ENCODE measurements at regions not wholly inside any gene's neighbourhood (a gene's known extent, or its start where the extent isn't known, plus 50 kb on each side); places are given as distances from the start of the nearest gene placed in this dataset.

DNA sequence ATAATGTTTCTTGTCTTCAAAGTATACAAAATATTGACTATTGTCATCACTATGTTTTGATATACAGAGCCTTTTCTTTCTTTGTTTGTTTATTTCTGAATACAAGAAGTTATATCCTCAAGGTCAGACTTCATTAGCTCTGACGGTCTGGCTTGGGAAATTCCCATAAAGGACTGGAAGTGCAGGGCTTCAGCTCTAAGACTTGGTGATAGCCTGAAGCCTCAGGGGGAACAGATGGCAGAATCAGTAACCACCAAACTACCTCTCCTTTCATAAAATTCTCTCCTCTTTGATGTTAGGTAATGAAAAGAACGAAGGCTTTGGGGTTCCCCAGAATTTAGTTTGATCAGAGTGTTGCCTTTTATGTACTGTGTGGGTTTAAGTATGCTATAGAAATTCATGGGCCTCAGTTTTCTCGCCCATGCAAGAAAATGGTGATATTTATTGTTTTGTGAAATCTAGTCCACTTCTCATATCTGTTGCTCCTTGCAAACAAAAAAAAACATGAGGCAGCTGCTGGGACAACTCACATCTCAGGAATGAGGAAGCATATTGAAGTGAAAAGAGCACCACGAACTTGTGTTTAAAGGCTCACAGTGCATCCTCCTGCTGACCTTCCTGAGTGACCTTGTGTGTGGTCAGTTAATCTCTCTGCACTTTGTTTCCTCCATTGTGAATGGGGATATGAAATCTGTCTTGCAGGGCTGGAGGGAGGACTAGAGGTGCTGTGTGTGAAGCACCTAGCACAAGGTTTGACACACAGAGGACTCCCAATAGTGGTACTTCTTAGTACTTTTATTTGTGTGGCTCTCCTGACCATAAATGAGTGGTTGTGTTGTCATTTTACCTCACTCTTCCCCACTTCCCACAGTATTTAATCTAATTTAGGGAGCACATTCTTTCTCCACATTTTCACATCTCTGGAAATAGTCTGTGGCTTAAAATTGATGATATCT is 569.8 kb upstream of the IL12A start:
- Histone ChIP-seq H3K27ac (ENCODE audit: insufficient read depth, low read length) (no peak overlapping the region), H3K4me1 (ENCODE audit: control insufficient read depth, extremely low read depth, insufficient read depth, low read length) (no peaks in the 10 kb centered on the region), H3K79me2 (ENCODE audit: control insufficient read depth, insufficient read depth, low read length) (no peaks in the 10 kb centered on the region), H4K20me1 (ENCODE audit: control insufficient read depth, extremely low read depth, insufficient read depth, low read length) (no peaks in the 10 kb centered on the region), H3K9me3 (ENCODE audit: control insufficient read depth, insufficient read depth, low read depth, low read length) (no peaks in the 10 kb centered on the region), H3K27me3 (ENCODE audit: control insufficient read depth, insufficient read depth, low read length) (no peaks in the 10 kb centered on the region), H3K9ac (ENCODE audit: insufficient read depth, low read length) (no peak overlapping the region), H2AFZ (ENCODE audit: low read length) (no peak overlapping the region), H3K4me2 (ENCODE audit: extremely low read depth, insufficient read depth, low read length) (no peak overlapping the region), H3K36me3 (ENCODE audit: control insufficient read depth, insufficient read depth, low read length) (no peaks in the 10 kb centered on the region), H3K4me3 (replicated peaks in 1 of 4; ENCODE audit: control extremely low read depth in 1 of 4, insufficient read depth in 1 of 4, low read depth in 3 of 4, low read length in 4 of 4) (no peak overlapping the region)
- peak; percentile 7 to 70 for DNase-seq (ENCODE audit: low read depth in 2 of 2)
- TF ChIP-seq, protein P1, sequence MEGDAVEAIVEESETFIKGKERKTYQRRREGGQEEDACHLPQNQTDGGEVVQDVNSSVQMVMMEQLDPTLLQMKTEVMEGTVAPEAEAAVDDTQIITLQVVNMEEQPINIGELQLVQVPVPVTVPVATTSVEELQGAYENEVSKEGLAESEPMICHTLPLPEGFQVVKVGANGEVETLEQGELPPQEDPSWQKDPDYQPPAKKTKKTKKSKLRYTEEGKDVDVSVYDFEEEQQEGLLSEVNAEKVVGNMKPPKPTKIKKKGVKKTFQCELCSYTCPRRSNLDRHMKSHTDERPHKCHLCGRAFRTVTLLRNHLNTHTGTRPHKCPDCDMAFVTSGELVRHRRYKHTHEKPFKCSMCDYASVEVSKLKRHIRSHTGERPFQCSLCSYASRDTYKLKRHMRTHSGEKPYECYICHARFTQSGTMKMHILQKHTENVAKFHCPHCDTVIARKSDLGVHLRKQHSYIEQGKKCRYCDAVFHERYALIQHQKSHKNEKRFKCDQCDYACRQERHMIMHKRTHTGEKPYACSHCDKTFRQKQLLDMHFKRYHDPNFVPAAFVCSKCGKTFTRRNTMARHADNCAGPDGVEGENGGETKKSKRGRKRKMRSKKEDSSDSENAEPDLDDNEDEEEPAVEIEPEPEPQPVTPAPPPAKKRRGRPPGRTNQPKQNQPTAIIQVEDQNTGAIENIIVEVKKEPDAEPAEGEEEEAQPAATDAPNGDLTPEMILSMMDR (conservative IDR thresholded peaks at IDR 0.05 in 1 of 2, IDR thresholded peaks at IDR 0.05 in 1 of 2; ENCODE audit: low read depth in 1 of 2, low read length in 2 of 2), result no peak
- no peak for TF ChIP-seq EZH2 (IDR thresholded peaks at IDR 0.05; ENCODE audit: low read length, missing control alignments)

GRCh38 chr3:159429702-159430101 is 558.9 kb upstream of the IL12A start:
- H3K9me3 ChIP-seq (ENCODE audit: control insufficient read depth, insufficient read depth, low read depth, low read length), result no peaks in the 10 kb centered on the region
- no peak overlapping the region for H3K4me2 ChIP-seq (ENCODE audit: extremely low read depth, insufficient read depth, low read length)
- no peaks in the 10 kb centered on the region for H3K79me2 ChIP-seq (ENCODE audit: control insufficient read depth, insufficient read depth, low read length)
- H3K27ac ChIP-seq (ENCODE audit: insufficient read depth, low read length), result no peak overlapping the region
- H3K4me1 ChIP-seq (ENCODE audit: control insufficient read depth, extremely low read depth, insufficient read depth, low read length), result no peaks in the 10 kb centered on the region
- TF ChIP-seq, protein P1 (conservative IDR thresholded peaks at IDR 0.05 in 1 of 2, IDR thresholded peaks at IDR 0.05 in 1 of 2; ENCODE audit: low read depth in 1 of 2, low read length in 2 of 2), result no peak
- H3K4me3 ChIP-seq (replicated peaks in 1 of 4; ENCODE audit: control extremely low read depth in 1 of 4, insufficient read depth in 1 of 4, low read depth in 3 of 4, low read length in 4 of 4), result no peak overlapping the region
- H3K36me3 ChIP-seq (ENCODE audit: control insufficient read depth, insufficient read depth, low read length), result no peaks in the 10 kb centered on the region
- no peak overlapping the region for H2AFZ ChIP-seq (ENCODE audit: low read length)
- H3K27me3 ChIP-seq (ENCODE audit: control insufficient read depth, insufficient read depth, low read length), result peaks cover 5% of the 10 kb centered on the region
- H3K9ac ChIP-seq (ENCODE audit: insufficient read depth, low read length), result no peak overlapping the region
- H4K20me1 ChIP-seq (ENCODE audit: control insufficient read depth, extremely low read depth, insufficient read depth, low read length), result no peaks in the 10 kb centered on the region
- no peak for DNase-seq (ENCODE audit: low read depth in 2 of 2)

DNA sequence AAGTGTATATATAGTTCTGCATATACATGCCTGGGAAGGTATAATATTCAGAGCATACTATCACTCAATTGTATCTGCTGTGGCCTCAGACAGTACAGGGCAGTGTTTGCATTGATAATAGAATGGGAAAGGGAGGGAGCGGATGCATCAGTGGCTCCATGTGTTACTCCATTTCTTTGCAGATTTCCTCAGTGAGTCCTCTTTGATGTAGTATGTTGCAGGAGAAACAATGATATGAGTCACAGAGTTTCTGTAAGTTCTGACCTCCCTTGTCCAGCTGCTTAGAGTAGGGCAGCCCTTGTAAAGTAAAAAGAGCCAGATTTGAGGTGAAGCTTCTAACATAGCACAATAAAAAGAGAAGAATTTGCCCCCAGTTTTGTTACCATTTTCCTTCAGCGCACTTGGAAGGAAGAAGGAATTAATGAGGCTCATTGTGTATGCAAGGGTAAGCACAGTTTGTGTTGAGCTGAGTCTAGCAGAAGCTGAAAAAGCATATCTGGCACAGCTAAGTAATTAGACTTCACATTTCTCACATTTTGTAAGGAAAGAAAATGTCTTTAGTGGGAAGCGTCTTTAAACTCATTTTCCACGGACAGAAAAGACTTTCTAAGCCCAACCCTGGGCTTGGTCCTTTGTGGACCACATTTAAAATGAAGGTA is 555.8 kb upstream of the IL12A start:
- DNase-seq (ENCODE audit: low read depth in 2 of 2), result peak in 1 of 2 donors; percentile 74
- no peak overlapping the region for H3K4me2 ChIP-seq (ENCODE audit: extremely low read depth, insufficient read depth, low read length)

More for the DNA sequence above, 555.8 kb upstream of the IL12A start:
- H3K4me1 ChIP-seq (ENCODE audit: control insufficient read depth, extremely low read depth, insufficient read depth, low read length), result no peaks in the 10 kb centered on the region
- no peak overlapping the region for H3K27ac ChIP-seq (ENCODE audit: insufficient read depth, low read length)
- no peak overlapping the region for H2AFZ ChIP-seq (ENCODE audit: low read length)
- H4K20me1 ChIP-seq (ENCODE audit: control insufficient read depth, extremely low read depth, insufficient read depth, low read length), result no peaks in the 10 kb centered on the region
- H3K9ac ChIP-seq (ENCODE audit: insufficient read depth, low read length), result no peak overlapping the region
- H3K79me2 ChIP-seq (ENCODE audit: control insufficient read depth, insufficient read depth, low read length), result no peaks in the 10 kb centered on the region
- TF ChIP-seq EZH2 (IDR thresholded peaks at IDR 0.05; ENCODE audit: low read length, missing control alignments), result no peak
- TF ChIP-seq, protein P1 (conservative IDR thresholded peaks at IDR 0.05 in 1 of 2, IDR thresholded peaks at IDR 0.05 in 1 of 2; ENCODE audit: low read depth in 1 of 2, low read length in 2 of 2), result no peak
- peaks cover 5% of the 10 kb centered on the region for H3K27me3 ChIP-seq (ENCODE audit: control insufficient read depth, insufficient read depth, low read length)
- no peak overlapping the region for H3K4me3 ChIP-seq (replicated peaks in 1 of 4; ENCODE audit: control extremely low read depth in 1 of 4, insufficient read depth in 1 of 4, low read depth in 3 of 4, low read length in 4 of 4)
- H3K9me3 ChIP-seq (ENCODE audit: control insufficient read depth, insufficient read depth, low read depth, low read length), result no peaks in the 10 kb centered on the region
- no peaks in the 10 kb centered on the region for H3K36me3 ChIP-seq (ENCODE audit: control insufficient read depth, insufficient read depth, low read length)
